ENCODE measurements at regions not wholly inside any gene's neighbourhood (a gene's known extent, or its start where the extent isn't known, plus 50 kb on each side); places are given as distances from the start of the nearest gene placed in this dataset.

DNA sequence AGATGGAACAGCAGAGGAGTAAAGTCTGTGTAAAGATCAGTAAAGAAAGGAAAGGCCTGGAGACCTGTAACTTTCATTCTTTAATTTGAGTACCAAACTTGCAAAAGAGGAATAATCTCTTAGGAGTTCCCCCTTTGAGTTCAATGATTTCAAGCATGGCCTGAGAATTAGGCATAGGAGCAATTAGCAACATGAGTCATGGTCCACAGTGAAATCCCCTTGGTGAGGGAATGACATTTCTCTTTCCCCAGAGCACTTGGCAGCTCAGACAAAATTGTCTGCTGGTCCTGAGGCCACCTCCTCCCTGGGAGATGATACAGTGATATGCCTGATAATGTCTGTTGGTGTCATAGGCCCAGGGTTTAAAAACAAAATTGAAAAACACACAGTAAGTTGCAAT, 81.4 kb upstream of the CRBN start:
- Histone ChIP-seq H3K36me3 (no peaks in the 10 kb centered on the region), H3K27me3 (no peaks in the 10 kb centered on the region), H3K4me1 (no peaks in the 10 kb centered on the region), H3K27ac (no peak overlapping the region), H3K9me3 (no peaks in the 10 kb centered on the region), H3K4me3 (no peak overlapping the region)
- no peak for TF ChIP-seq POLR2A (IDR thresholded peaks at IDR 0.05)
- no peak for TF ChIP-seq EP300 (IDR thresholded peaks at IDR 0.05)
- TF ChIP-seq POLR2AphosphoS5 (IDR thresholded peaks at IDR 0.05) = no peak
- TF ChIP-seq, protein P1, sequence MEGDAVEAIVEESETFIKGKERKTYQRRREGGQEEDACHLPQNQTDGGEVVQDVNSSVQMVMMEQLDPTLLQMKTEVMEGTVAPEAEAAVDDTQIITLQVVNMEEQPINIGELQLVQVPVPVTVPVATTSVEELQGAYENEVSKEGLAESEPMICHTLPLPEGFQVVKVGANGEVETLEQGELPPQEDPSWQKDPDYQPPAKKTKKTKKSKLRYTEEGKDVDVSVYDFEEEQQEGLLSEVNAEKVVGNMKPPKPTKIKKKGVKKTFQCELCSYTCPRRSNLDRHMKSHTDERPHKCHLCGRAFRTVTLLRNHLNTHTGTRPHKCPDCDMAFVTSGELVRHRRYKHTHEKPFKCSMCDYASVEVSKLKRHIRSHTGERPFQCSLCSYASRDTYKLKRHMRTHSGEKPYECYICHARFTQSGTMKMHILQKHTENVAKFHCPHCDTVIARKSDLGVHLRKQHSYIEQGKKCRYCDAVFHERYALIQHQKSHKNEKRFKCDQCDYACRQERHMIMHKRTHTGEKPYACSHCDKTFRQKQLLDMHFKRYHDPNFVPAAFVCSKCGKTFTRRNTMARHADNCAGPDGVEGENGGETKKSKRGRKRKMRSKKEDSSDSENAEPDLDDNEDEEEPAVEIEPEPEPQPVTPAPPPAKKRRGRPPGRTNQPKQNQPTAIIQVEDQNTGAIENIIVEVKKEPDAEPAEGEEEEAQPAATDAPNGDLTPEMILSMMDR (IDR thresholded peaks at IDR 0.05) = no peak
- no peak for DNase-seq (ENCODE audit: low spot score in 2 of 2)

DNA sequence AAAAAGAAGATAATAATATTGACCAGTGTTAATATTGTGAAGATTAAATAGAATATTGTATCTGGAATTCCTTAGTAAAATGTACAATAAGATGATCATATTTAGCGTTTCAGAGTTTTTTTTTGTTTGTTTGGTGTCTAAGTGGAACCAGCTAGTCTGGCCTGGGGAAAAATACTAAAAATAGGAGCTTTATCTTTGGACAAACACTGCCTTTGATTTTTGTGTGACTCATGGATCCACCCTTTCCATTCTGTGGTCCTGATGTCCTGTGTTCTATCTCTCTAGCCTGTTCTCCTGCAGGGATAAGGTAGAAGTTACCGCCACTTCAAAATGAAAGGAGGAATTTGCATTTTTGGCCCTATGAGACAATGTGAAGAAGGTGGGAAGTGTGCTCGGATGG, 79.7 kb upstream of the CRBN start:
- H3K4me1 ChIP-seq = no peaks in the 10 kb centered on the region

DNA sequence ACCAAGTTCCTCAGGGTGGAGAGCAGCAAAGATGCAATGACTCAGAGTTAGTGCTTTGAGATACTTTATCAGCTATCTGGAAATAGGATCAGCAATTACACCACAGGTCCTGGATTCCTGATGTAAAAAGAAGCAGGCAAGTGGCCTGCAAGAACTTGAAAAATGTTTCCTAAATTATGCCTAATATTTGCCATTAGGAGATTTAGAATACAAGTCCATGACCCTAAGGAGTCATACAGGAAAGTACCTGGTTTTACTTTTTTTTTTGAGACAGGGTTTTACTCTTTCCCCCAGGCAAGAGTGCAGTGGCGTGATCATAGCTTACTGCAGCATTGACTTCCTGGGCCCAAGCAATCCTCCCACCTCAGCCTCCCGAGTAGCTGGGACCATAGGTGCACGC, 78.8 kb upstream of the CRBN start:
- TF ChIP-seq EP300 (IDR thresholded peaks at IDR 0.05) (no peak), POLR2A (IDR thresholded peaks at IDR 0.05) (no peak), POLR2AphosphoS5 (IDR thresholded peaks at IDR 0.05) (no peak)
- TF ChIP-seq, protein P1 (IDR thresholded peaks at IDR 0.05) = no peak
- 84% methylated on average over 3 of the region's 3 CpGs for WGBS
- DNase-seq (ENCODE audit: low spot score in 2 of 2) = no peak
- Histone ChIP-seq H3K36me3 (no peaks in the 10 kb centered on the region), H3K9me3 (no peaks in the 10 kb centered on the region), H3K27ac (no peak overlapping the region), H3K4me1 (no peaks in the 10 kb centered on the region), H3K4me3 (no peak overlapping the region), H3K27me3 (no peaks in the 10 kb centered on the region)

More for the DNA sequence above, 79.7 kb upstream of the CRBN start:
- Histone ChIP-seq H3K4me3 (no peak overlapping the region), H3K36me3 (no peaks in the 10 kb centered on the region), H3K27me3 (no peaks in the 10 kb centered on the region), H3K9me3 (no peaks in the 10 kb centered on the region), H3K27ac (no peak overlapping the region)
- no peak for TF ChIP-seq POLR2AphosphoS5 (IDR thresholded peaks at IDR 0.05)
- no peak for TF ChIP-seq EP300 (IDR thresholded peaks at IDR 0.05)
- TF ChIP-seq, protein P1 (IDR thresholded peaks at IDR 0.05) = no peak
- TF ChIP-seq POLR2A (IDR thresholded peaks at IDR 0.05) = no peak
- 78% methylated on average over 3 of the region's 3 CpGs for WGBS
- DNase-seq (ENCODE audit: low spot score in 2 of 2) = no peak

DNA sequence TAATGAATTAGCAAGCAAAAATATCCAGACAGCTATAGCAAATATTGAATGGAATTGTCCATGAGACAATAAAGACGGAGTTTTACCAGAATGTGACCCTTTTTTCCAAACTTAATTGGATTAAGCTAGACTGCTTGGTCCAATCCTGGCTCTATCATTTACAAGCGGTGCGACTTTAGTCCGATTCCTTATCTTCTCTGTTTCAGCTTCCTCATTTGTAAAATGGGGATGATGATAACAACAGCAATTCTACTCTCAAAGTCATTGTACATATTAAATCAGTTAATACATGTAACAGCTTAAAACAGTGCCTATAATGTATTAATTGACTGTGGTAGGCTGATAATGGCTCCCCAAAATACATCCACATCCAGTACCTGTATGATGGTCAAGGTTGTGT, 62.1 kb upstream of the CRBN start:
- H3K36me3 ChIP-seq = no peaks in the 10 kb centered on the region
- H3K4me1 ChIP-seq = no peaks in the 10 kb centered on the region
- WGBS = 80% methylated on average over 4 of the region's 4 CpGs
- no peaks in the 10 kb centered on the region for H3K9me3 ChIP-seq
- H3K27me3 ChIP-seq = no peaks in the 10 kb centered on the region
- no peak overlapping the region for H3K4me3 ChIP-seq
- TF ChIP-seq EP300 (IDR thresholded peaks at IDR 0.05) = no peak
- TF ChIP-seq POLR2AphosphoS5 (IDR thresholded peaks at IDR 0.05) = no peak
- TF ChIP-seq, protein P1 (IDR thresholded peaks at IDR 0.05) = no peak
- no peak for TF ChIP-seq POLR2A (IDR thresholded peaks at IDR 0.05)
- no peak for DNase-seq (ENCODE audit: low spot score in 2 of 2)
- H3K27ac ChIP-seq = no peak overlapping the region

DNA sequence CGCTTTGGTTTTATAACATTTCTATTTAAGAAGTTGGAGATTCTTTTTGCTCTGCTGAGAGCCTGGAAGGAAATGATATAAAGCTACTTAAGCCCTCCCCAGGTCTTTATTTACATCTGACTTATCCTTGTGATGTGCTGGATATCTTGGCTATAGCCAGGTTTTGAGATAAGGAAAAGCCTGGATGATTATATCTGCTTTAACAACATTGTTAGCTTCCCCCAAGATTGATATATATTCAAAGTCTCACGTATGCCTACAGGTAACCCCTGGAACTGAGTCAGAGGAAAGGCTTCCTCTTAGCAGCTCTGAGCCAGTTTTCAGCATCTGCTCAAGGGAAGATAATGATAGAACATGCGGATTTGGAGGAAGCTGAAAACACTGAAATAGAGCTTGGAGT, 61.5 kb upstream of the CRBN start:
- WGBS = 27% methylated on average over 3 of the region's 3 CpGs

More for the DNA sequence above, 61.5 kb upstream of the CRBN start:
- no peak for DNase-seq (ENCODE audit: low spot score in 2 of 2)
- no peak for TF ChIP-seq POLR2A (IDR thresholded peaks at IDR 0.05)
- TF ChIP-seq POLR2AphosphoS5 (IDR thresholded peaks at IDR 0.05) = no peak
- no peak for TF ChIP-seq EP300 (IDR thresholded peaks at IDR 0.05)
- TF ChIP-seq, protein P1 (IDR thresholded peaks at IDR 0.05) = no peak
- Histone ChIP-seq H3K9me3 (no peaks in the 10 kb centered on the region), H3K27me3 (no peaks in the 10 kb centered on the region), H3K4me3 (no peak overlapping the region), H3K36me3 (no peaks in the 10 kb centered on the region), H3K27ac (no peak overlapping the region), H3K4me1 (no peaks in the 10 kb centered on the region)
